ENCODE measurements at regions not wholly inside any gene's neighbourhood (a gene's known extent, or its start where the extent isn't known, plus 50 kb on each side); places are given as distances from the start of the nearest gene placed in this dataset.

DNA sequence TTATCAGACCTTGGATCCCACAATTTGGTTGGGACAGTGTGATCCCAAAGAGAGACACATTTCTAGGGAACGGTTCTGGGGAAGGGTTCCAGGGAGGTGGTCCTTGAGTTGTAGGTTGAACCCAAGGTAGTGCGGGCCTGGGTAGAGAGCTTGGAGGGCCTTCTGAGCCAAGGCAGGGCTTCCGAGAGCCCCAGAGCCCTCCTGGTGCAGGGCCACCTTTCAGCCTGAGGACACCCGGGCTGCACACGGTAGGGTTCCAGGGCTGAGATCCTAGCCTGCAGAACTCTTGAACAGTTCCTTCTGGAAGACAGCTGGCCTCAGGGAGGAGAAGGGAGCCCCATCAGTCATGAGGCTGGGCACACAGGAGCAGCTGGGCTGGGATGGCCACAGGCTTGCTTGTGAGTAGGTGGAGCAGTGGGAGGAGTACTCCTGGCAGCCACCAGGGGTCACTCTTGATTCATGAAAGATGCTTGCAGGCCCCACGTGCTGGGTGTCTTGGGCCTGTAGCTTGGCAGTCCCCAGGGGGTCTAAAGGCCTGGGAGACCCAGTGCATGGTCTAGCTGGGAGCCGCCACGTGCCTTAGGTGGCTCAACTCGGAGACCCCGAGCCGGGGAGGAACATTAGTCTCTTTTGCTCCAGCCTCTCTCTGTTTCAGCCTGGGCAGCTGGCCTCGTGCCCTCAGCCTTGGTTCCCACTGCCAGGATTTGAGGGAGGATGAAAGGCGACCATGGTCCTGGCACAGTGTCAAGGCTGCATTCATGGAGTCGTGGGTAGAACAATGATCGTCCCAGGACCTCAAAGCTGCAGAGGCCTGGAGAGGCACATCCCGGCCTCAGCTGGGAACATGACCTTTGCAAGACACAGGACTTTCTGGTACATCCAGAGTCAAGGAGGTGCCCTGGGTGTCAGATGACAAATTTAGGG lies 381.6 kb downstream of the TYW1 start:
- TF ChIP-seq, protein P1, sequence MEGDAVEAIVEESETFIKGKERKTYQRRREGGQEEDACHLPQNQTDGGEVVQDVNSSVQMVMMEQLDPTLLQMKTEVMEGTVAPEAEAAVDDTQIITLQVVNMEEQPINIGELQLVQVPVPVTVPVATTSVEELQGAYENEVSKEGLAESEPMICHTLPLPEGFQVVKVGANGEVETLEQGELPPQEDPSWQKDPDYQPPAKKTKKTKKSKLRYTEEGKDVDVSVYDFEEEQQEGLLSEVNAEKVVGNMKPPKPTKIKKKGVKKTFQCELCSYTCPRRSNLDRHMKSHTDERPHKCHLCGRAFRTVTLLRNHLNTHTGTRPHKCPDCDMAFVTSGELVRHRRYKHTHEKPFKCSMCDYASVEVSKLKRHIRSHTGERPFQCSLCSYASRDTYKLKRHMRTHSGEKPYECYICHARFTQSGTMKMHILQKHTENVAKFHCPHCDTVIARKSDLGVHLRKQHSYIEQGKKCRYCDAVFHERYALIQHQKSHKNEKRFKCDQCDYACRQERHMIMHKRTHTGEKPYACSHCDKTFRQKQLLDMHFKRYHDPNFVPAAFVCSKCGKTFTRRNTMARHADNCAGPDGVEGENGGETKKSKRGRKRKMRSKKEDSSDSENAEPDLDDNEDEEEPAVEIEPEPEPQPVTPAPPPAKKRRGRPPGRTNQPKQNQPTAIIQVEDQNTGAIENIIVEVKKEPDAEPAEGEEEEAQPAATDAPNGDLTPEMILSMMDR (conservative IDR thresholded peaks at IDR 0.05), result peak; percentile 94
- DNase-seq (ENCODE audit: extremely low spot score, unreplicated experiment), result peak; percentile 82
- Mint-ChIP-seq H3K36me3 (no peaks in the 10 kb centered on the region), H3K4me3 (no peak overlapping the region), H3K27ac (no peak overlapping the region), H3K4me1 (ENCODE audit: unreplicated experiment) (peaks cover 14% of the 10 kb centered on the region), H3K9me3 (peaks cover 7% of the 10 kb centered on the region), H3K27me3 (peaks cover 10% of the 10 kb centered on the region)

DNA sequence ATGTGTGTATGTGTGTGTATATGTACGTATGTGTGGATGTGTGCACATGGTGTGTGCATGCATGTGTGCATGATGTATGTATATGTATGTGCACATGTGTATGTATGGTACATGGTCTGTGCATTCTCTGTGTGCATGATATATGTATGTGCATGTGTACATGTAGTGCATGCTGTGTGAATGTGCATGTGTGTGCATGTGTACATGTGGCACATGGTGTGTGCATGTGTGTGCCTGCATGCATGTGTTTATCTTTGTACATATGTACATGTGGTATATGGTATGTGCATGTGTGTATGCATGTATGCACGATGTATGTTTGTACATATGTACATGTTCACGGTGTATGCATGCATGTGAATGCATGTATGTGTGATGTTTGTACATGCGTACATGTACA lies 383.7 kb downstream of the TYW1 start:
- H3K36me3 Mint-ChIP-seq, result no peaks in the 10 kb centered on the region
- H3K27me3 Mint-ChIP-seq, result peaks cover 10% of the 10 kb centered on the region
- TF ChIP-seq, protein P1 (conservative IDR thresholded peaks at IDR 0.05), result no peak
- no peak overlapping the region for H3K4me3 Mint-ChIP-seq
- no peak for DNase-seq (ENCODE audit: extremely low spot score, unreplicated experiment)
- no peak overlapping the region for H3K27ac Mint-ChIP-seq
- H3K9me3 Mint-ChIP-seq, result no peaks in the 10 kb centered on the region
- H3K4me1 Mint-ChIP-seq (ENCODE audit: unreplicated experiment), result peaks cover 14% of the 10 kb centered on the region

DNA sequence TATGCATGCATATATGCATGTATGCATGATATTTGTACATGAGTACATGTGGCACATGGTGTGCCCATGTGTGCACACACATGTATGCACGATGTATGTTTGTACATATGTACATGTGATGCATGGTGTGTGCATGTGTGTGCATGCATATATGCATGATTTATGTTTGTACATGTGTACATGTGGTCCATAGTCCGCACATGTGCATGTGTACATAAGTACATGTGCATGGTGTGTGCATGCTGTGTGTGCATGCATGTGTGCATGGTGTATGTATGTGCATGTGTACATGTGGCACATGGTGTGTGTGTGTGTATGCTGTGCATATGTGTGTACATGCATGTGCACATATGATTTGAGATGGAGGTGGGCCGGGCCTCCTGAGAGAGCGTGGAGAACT lies 384.2 kb downstream of the TYW1 start:
- no peak overlapping the region for H3K27ac Mint-ChIP-seq
- H3K4me1 Mint-ChIP-seq (ENCODE audit: unreplicated experiment), result peaks cover 14% of the 10 kb centered on the region
- no peaks in the 10 kb centered on the region for H3K9me3 Mint-ChIP-seq
- H3K36me3 Mint-ChIP-seq, result no peaks in the 10 kb centered on the region
- DNase-seq (ENCODE audit: extremely low spot score, unreplicated experiment), result no peak
- no peak overlapping the region for H3K4me3 Mint-ChIP-seq
- H3K27me3 Mint-ChIP-seq, result peaks cover 10% of the 10 kb centered on the region
- TF ChIP-seq, protein P1 (conservative IDR thresholded peaks at IDR 0.05), result no peak

DNA sequence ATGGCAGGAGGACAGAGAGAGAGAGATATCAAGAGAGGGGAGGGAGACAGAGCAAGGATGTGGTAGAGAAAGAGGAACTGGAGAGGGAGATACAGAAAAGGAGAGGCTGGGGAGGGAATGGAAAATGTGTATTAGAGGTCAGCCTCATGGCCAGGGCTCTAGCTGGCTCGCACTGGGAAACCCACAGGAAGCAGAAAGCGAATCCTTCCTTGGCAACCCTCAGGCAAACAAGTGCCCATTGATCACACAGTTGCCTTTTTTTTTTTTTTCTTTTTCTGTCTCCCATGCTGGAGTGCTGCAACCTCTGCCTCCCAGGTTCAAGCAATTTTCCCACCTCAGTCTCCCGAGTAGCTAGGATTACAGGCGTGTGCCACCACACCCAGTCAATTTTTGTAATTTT lies 391.2 kb downstream of the TYW1 start:
- DNase-seq (ENCODE audit: extremely low spot score, unreplicated experiment), result no peak
- peaks cover 11% of the 10 kb centered on the region for H3K27me3 Mint-ChIP-seq
- H3K9me3 Mint-ChIP-seq, result peaks cover 5% of the 10 kb centered on the region

DNA sequence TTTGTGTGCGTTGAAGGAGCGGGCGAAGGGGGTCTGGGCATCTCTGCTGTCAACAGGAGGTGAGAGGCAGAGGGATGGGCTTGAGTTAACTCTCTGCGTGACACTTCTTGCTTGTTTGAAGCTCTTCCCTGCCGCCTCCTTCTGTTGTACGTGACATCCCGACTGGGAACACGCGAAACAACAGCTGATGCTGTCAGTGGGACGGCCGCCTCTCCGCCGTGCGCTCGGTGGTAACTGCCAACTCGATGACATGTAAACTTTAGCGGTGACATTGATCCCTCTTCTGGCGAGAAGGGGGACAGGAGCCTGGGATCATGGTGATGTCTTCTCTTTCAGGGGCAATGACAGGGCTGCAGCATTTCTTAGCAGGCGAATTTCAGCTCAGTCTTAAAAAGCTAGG lies 394.5 kb downstream of the TYW1 start:
- no peaks in the 10 kb centered on the region for H3K36me3 Mint-ChIP-seq
- peaks cover 11% of the 10 kb centered on the region for H3K27me3 Mint-ChIP-seq
- H3K4me1 Mint-ChIP-seq (ENCODE audit: unreplicated experiment), result no peaks in the 10 kb centered on the region
- no peak overlapping the region for H3K4me3 Mint-ChIP-seq
- DNase-seq (ENCODE audit: extremely low spot score, unreplicated experiment), result no peak
- H3K9me3 Mint-ChIP-seq, result peaks cover 4% of the 10 kb centered on the region
- TF ChIP-seq, protein P1 (conservative IDR thresholded peaks at IDR 0.05), result no peak
- H3K27ac Mint-ChIP-seq, result no peak overlapping the region

More for the DNA sequence above, 391.2 kb downstream of the TYW1 start:
- Mint-ChIP-seq H3K36me3 (no peaks in the 10 kb centered on the region), H3K4me3 (no peak overlapping the region), H3K4me1 (ENCODE audit: unreplicated experiment) (no peaks in the 10 kb centered on the region), H3K27ac (no peak overlapping the region)
- TF ChIP-seq, protein P1 (conservative IDR thresholded peaks at IDR 0.05), result no peak

Measured in type B pancreatic cell (in vitro differentiated cells).